ENCODE measurements at regions not wholly inside any gene's neighbourhood (a gene's known extent, or its start where the extent isn't known, plus 50 kb on each side); places are given as distances from the start of the nearest gene placed in this dataset.

GRCh38 chr10:30233186-30233959 lies 115.7 kb downstream of the MTPAP start:
- H3K9ac ChIP-seq (ENCODE audit: extremely low read depth, low read length, poor library complexity, severe bottlenecking) = no peak overlapping the region
- no peaks in the 10 kb centered on the region for H3K27me3 ChIP-seq (ENCODE audit: control insufficient read depth, insufficient read depth, low read length, poor library complexity, severe bottlenecking)
- peaks cover 5% of the 10 kb centered on the region for H3K4me1 Mint-ChIP-seq
- H3K27ac Mint-ChIP-seq = no peak overlapping the region
- peaks cover 2% of the 10 kb centered on the region for H3K36me3 Mint-ChIP-seq (ENCODE audit: low read depth)
- H3K4me1 ChIP-seq (ENCODE audit: control insufficient read depth, insufficient read depth, low read length) = no peaks in the 10 kb centered on the region
- no peaks in the 10 kb centered on the region for H3K36me3 ChIP-seq (ENCODE audit: control insufficient read depth, insufficient read depth, low read length)
- TF ChIP-seq, protein P1, sequence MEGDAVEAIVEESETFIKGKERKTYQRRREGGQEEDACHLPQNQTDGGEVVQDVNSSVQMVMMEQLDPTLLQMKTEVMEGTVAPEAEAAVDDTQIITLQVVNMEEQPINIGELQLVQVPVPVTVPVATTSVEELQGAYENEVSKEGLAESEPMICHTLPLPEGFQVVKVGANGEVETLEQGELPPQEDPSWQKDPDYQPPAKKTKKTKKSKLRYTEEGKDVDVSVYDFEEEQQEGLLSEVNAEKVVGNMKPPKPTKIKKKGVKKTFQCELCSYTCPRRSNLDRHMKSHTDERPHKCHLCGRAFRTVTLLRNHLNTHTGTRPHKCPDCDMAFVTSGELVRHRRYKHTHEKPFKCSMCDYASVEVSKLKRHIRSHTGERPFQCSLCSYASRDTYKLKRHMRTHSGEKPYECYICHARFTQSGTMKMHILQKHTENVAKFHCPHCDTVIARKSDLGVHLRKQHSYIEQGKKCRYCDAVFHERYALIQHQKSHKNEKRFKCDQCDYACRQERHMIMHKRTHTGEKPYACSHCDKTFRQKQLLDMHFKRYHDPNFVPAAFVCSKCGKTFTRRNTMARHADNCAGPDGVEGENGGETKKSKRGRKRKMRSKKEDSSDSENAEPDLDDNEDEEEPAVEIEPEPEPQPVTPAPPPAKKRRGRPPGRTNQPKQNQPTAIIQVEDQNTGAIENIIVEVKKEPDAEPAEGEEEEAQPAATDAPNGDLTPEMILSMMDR (conservative IDR thresholded peaks at IDR 0.05) = no peak
- H3K27me3 Mint-ChIP-seq (ENCODE audit: insufficient read depth) = peaks cover 2% of the 10 kb centered on the region
- WGBS, 2 experiments (ENCODE audit: insufficient coverage in 1 of 2, insufficient read length in 1 of 2) = 81 to 83% methylated on average over 1 to 4 of the region's 4 CpGs
- H3K4me3 ChIP-seq (ENCODE audit: low read length) = no peak overlapping the region
- H3K27ac ChIP-seq (ENCODE audit: low read depth, low read length) = no peak overlapping the region
- no peak for DNase-seq
- no peak overlapping the region for H3K4me3 Mint-ChIP-seq
- H3K9me3 Mint-ChIP-seq = peaks cover 5% of the 10 kb centered on the region
- no peaks in the 10 kb centered on the region for H3K9me3 ChIP-seq (ENCODE audit: control insufficient read depth, low read length)

GRCh38 chr10:30231709-30232108 lies 117.4 kb downstream of the MTPAP start:
- H3K4me3 Mint-ChIP-seq = no peak overlapping the region
- peaks cover 2% of the 10 kb centered on the region for H3K27me3 Mint-ChIP-seq (ENCODE audit: insufficient read depth)
- H3K27me3 ChIP-seq (ENCODE audit: control insufficient read depth, insufficient read depth, low read length, poor library complexity, severe bottlenecking) = no peaks in the 10 kb centered on the region
- no peak overlapping the region for H3K27ac Mint-ChIP-seq
- H3K4me1 Mint-ChIP-seq = peaks cover 5% of the 10 kb centered on the region
- H3K9me3 Mint-ChIP-seq = peaks cover 5% of the 10 kb centered on the region
- H3K4me3 ChIP-seq (ENCODE audit: low read length) = no peak overlapping the region
- WGBS, 2 experiments (ENCODE audit: insufficient coverage in 1 of 2, insufficient read length in 1 of 2) = 88 to 98% methylated on average over 5 of the region's 5 CpGs
- H3K36me3 ChIP-seq (ENCODE audit: control insufficient read depth, insufficient read depth, low read length) = no peaks in the 10 kb centered on the region
- TF ChIP-seq, protein P1 (conservative IDR thresholded peaks at IDR 0.05) = no peak
- no peak overlapping the region for H3K27ac ChIP-seq (ENCODE audit: low read depth, low read length)
- no peak overlapping the region for H3K9ac ChIP-seq (ENCODE audit: extremely low read depth, low read length, poor library complexity, severe bottlenecking)
- no peak for DNase-seq
- H3K36me3 Mint-ChIP-seq (ENCODE audit: low read depth) = peaks cover 2% of the 10 kb centered on the region
- no peaks in the 10 kb centered on the region for H3K4me1 ChIP-seq (ENCODE audit: control insufficient read depth, insufficient read depth, low read length)
- no peaks in the 10 kb centered on the region for H3K9me3 ChIP-seq (ENCODE audit: control insufficient read depth, low read length)

GRCh38 chr10:30231071-30231652 lies 117.9 kb downstream of the MTPAP start:
- no peak for DNase-seq
- 81 to 91% methylated on average over 7 to 8 of the region's 8 CpGs for WGBS, 2 experiments (ENCODE audit: insufficient coverage in 1 of 2, insufficient read length in 1 of 2)
- Histone ChIP-seq H3K4me1 (ENCODE audit: control insufficient read depth, insufficient read depth, low read length) (no peaks in the 10 kb centered on the region), H3K4me3 (ENCODE audit: low read length) (no peak overlapping the region), H3K36me3 (ENCODE audit: control insufficient read depth, insufficient read depth, low read length) (no peaks in the 10 kb centered on the region), H3K9ac (ENCODE audit: extremely low read depth, low read length, poor library complexity, severe bottlenecking) (no peak overlapping the region), H3K27ac (ENCODE audit: low read depth, low read length) (no peak overlapping the region), H3K27me3 (ENCODE audit: control insufficient read depth, insufficient read depth, low read length, poor library complexity, severe bottlenecking) (no peaks in the 10 kb centered on the region), H3K9me3 (ENCODE audit: control insufficient read depth, low read length) (no peaks in the 10 kb centered on the region)
- peaks cover 5% of the 10 kb centered on the region for H3K9me3 Mint-ChIP-seq
- H3K4me3 Mint-ChIP-seq = no peak overlapping the region
- no peak overlapping the region for H3K27ac Mint-ChIP-seq
- H3K27me3 Mint-ChIP-seq (ENCODE audit: insufficient read depth) = peaks cover 2% of the 10 kb centered on the region
- TF ChIP-seq, protein P1 (conservative IDR thresholded peaks at IDR 0.05) = no peak
- peaks cover 5% of the 10 kb centered on the region for H3K4me1 Mint-ChIP-seq
- peaks cover 2% of the 10 kb centered on the region for H3K36me3 Mint-ChIP-seq (ENCODE audit: low read depth)

Measured in endodermal cell (in vitro differentiated cells).